Erythroblast (primary cell): ENCODE measurements at regions not wholly inside any gene's neighbourhood (a gene's known extent, or its start where the extent isn't known, plus 50 kb on each side); places are given as distances from the start of the nearest gene placed in this dataset.

Source experiments
- GATA1 ChIP-seq: IDR thresholded peaks from 2 replicates; pipeline ENCODE4 v1.6.1; 2011; ENCODE audit warnings: low read depth, mild to moderate bottlenecking, control low read depth, low read length, moderate library complexity
- POLR2A ChIP-seq: IDR thresholded peaks from 2 replicates; pipeline ENCODE4 v1.6.1; 2011; ENCODE audit warnings: mild to moderate bottlenecking, low read length

- TF ChIP-seq POLR2A (no peak), GATA1 (no peak)
Observed at GRCh38 chr12:84661786-84662185, 250.8 kb downstream of the SLC6A15 start.
